ENCODE measurements at regions not wholly inside any gene's neighbourhood (a gene's known extent, or its start where the extent isn't known, plus 50 kb on each side); places are given as distances from the start of the nearest gene placed in this dataset.

DNA sequence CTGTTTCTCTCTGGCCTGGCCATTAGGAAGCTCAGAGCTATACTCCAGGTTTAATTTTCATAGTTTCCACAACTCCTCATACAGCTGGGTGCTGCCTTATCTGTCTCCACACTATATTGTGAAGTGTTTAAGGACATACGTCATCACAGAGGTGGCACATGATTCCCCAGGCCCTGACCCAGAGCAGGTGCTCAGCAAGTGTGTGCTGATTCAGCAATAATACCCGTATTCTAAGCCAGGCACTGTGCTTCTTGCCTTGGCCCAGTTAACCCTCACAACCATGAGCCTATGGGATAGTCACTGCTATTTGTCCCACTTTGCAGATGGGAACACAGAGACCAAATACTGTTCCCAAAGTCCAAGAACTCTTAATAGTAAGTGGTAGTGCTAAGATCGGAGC lies 93.5 kb upstream of the SMIM23 start:
- DNase-seq, result no peak

DNA sequence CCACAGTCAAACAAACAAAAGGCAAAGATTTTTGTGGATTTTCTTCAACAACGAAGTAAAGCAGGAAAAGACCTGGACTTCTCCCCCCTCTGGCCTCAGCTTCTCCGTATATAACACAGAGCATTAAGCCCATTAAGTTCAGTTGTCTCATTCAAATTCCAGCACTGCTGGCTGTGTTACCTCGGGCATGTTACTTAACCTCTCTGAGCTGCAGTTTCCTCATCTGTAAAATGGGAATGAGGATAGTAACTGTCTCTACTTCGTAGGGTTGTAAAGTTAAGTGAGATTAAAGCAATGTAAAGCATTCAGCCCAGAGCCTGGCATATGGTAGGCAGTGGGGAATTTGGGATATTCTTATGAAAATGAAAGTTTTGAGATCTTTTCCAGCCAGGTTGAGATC lies 92.7 kb upstream of the SMIM23 start:
- no peak for DNase-seq

- DNase-seq, result no peak
Measured at GRCh38 chr5:171693412-171693811, 92.2 kb upstream of the SMIM23 start.

DNA sequence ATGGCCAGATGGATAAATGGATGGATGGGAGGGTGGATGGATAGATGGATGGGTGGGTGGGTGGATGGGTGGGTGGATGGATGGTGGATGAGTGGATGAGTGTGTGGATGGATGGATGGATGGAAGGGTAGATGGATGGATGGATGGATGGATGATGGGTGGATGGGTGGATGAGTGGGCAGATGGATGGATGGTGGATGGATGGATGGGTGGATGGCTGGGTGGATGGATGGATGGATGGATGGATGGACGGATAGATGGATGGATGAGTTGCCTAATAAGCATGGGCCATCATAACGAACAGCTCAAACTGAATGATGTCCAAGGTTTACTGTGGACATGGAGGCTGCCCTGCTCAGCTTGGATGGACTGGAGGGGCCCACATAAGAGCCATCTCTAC lies 89.8 kb upstream of the SMIM23 start:
- no peak for DNase-seq

- DNase-seq, result no peak
Measured at GRCh38 chr5:171697221-171698102, 88.2 kb upstream of the SMIM23 start.

- no peak for DNase-seq
Measured at GRCh38 chr5:171700318-171700912, 85.2 kb upstream of the SMIM23 start.

DNA sequence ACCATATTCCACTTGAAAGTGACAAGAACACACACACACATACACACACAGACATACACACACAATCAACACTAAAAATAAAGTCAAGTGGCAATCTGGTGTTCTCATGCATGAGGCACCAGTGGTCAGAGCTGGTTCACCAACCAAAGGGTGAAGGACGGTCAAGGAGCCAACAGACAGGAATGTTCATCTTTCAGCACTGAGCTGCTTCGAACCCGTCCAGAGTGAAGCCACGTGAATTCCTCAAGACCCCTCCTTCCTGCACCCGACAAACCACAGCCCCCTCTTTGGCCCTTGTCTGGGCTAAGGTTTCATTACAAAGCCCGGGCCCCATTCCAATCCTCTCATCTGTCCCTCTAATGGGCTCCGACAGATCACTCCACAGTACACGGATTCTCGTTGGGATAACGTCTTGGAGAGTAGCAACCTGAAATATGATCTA lies 84.5 kb upstream of the SMIM23 start:
- no peak for DNase-seq

DNA sequence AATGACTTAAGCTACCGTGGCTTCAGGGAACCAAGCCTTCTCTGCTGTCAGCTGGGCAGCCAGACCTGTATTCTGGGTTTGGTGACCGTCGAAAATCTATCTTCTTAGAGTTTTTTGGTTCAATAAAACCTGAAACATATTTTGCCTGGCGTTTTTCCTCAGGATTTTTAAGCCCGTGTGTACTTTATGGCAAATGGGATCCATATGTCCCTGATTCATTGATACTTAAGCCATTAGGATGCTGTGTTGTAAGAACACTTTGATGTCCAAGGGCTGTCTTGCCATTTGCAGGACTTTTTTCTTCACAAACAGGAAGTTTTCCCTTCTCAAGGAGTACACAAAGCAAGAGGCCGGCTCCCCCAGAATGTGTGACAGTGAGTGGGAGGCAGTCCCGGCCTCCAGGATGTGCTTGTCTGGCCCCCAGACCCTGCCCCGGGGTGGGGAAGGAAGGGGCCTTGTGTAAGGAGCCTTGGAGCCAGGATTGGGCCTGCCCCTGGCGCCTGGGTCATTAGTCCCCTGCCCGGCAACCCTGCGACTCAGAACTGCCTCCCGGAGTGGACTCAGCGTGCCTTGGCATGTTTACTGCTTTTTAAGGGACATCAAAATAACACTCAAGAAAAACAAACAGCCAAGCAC lies 83.4 kb upstream of the SMIM23 start:
- DNase-seq, result no peak

DNA sequence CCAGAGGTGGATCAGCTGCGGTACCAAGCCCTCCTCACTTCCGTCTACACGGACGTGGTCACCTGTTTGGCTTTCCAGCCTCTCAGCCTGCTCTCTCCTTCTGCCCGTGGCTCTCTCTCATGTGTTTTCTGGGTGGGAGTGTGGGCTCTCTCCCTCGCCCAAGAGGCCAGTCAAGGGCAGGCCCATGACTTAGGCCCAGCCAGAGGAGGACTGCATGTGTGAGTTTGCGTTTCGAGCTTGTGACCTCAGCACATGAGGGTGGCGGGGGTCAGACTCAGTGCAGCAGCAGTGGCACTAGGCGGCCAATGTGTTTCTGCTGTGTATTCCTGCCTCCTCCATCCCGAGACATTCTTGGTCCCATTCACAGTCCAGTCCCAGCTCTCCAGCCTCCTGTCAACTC lies 82.5 kb upstream of the SMIM23 start:
- no peak for DNase-seq

GRCh38 chr5:171705036-171705435 lies 80.6 kb upstream of the SMIM23 start:
- no peak for DNase-seq

DNA sequence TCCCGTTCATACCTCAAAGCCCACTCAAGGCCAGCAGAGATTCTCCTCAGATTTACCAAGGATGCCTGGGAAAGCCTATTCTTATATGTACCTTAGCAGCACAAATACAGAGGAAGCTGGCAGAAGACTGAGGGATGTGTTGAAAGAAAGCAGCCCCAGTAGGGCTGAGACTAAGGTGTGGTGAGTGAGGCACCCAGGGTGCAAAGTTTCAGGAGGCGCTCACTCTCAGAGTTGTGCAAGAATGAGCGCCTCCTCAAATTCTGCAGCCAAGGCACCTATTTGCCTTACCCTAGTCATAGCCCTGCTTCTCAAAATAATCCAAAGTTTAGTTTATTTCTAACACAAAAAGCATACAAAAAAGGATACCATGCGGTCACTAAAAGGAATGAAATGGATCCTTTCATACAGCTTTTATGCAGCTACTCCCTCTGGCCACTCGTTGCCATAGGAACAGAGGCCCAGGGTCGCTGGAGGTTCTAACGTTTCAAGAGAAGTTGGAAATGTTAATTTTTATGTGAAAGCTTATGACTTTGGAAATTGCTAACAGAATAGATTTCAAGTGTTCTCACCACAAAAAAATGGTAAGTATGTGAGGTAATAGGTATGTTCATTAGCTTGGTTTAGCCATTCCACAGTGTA lies 79.7 kb upstream of the SMIM23 start:
- no peak for DNase-seq

GRCh38 chr5:171706736-171707441 lies 78.7 kb upstream of the SMIM23 start:
- no peak for DNase-seq

- no peak for DNase-seq
Measured at GRCh38 chr5:171707442-171707792, 78.2 kb upstream of the SMIM23 start.

- DNase-seq, result no peak
Measured at GRCh38 chr5:171709930-171710329, 75.7 kb upstream of the SMIM23 start.

DNA sequence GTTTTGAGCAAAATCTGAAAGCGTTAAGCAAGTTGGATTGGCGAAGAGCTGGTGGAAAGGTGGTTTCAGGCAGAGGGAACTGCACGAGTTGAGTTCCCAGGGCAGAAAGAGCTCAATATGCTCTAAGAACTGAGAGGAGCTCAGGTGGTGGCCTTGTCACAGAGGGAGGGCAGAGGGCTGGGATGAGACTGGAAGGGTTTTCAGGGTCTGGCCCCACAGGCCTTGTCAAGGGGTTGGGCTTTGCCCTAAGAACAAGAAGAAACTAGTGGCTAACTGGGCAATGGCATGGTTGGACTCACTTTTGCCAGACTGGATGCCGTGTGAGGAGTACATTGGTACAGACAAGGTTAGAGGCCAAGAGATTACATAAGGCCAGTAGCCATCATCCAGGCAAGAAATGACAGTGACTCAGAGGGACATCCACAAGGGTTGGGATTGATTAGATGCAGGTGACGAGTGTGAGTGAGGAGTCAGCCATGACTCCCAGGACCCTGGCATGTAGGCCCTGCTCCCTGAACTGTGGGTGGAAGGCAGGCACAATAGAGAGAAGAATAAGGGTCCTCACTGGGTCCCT lies 75.1 kb upstream of the SMIM23 start:
- DNase-seq, result no peak

GRCh38 chr5:171711571-171711970 lies 74.0 kb upstream of the SMIM23 start:
- DNase-seq, result no peak

- DNase-seq, result no peak
Measured at GRCh38 chr5:171712616-171713015, 73.0 kb upstream of the SMIM23 start.

- no peak for DNase-seq
Measured at GRCh38 chr5:171713152-171713551, 72.5 kb upstream of the SMIM23 start.

DNA sequence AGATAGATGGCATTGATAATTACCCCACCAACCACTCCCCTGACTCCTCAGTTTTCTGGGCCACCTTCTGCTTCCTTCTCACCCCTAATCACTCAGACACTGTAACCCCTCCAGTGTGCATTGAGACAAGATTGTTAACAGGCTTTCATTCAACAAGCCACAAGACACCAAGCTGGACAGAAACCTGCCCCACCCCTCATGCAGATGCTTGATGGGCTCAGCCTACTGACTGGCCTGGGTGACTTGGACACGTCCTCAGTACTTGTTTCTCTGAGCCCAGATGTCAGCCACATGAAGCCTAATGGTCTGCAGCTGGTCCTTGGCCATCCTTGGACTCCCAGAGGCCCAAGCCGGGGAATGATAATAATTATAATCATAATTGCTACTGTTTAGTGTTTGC lies 71.4 kb upstream of the SMIM23 start:
- DNase-seq, result no peak

GRCh38 chr5:171714851-171715250 lies 70.8 kb upstream of the SMIM23 start:
- DNase-seq, result no peak

GRCh38 chr5:171715551-171715950 lies 70.1 kb upstream of the SMIM23 start:
- no peak for DNase-seq

DNA sequence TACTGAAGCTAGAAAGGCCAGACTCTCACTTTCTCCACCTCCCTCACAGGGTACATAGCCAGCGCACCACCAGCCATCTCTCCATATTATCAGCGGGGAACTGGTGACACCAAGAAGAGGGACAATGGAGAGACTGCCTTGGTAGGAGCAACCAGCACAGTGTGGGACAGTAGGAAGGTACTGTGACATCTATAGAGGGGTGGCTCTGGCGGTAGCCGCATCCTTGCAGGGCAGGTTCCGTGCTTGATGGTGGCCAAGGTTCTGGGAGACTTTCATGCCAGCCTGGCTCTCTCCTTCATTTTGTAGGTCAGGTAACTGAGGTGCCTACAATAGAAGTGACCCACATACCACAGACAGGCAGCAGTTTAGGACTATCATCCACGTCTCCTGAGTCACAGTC lies 65.5 kb upstream of the SMIM23 start:
- no peak for DNase-seq

DNA sequence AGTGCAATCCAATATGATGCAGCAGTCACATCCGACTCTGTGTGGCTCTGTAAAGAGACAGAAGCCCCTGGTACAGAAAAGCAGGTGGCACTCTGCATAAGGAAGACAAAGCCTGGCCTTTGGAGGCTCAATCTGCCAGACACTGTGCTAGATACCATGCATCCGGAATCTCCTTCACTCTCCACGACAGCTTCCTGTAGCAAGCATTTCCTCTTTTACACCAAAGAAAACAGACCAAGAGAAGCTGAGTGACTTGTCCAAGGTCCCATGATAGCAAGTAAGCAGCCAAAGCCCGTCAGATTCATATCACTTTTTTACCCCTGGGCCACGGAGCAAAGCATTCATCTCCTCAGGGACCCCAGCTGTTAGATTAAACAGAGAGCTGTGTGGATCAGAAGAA lies 64.2 kb upstream of the SMIM23 start:
- no peak for DNase-seq

Measured in HCEC 1CT (cell line).